CD4-positive, alpha-beta T cell treated with Interleukin-4 for 1 hour (primary cell): ENCODE measurements at regions not wholly inside any gene's neighbourhood (a gene's known extent, or its start where the extent isn't known, plus 50 kb on each side); places are given as distances from the start of the nearest gene placed in this dataset.
"Not testable (repeated sequence)": the region's sequence is repeated elsewhere in the genome, so short reads cannot be mapped to it uniquely, and the experiment has no call there.

Source experiments
- DNase-seq, 2 donors: peaks; one replicate each; pipeline ENCODE4 v3.0.0-alpha.2; 2020 to 2022

GRCh38 chr20:40634891-40635290, 54.1 kb downstream of the MAFB start:
- no peak for DNase-seq

GRCh38 chr20:40633123-40633850, 55.7 kb downstream of the MAFB start:
- no peak for DNase-seq

- DNase-seq = no peak
Observed at GRCh38 chr20:40632346-40632976, 56.6 kb downstream of the MAFB start.

GRCh38 chr20:40631119-40631631, 57.9 kb downstream of the MAFB start:
- DNase-seq = no peak

- no peak for DNase-seq
Observed at GRCh38 chr20:40630713-40631112, 58.3 kb downstream of the MAFB start.

GRCh38 chr20:40630099-40630498, 58.9 kb downstream of the MAFB start:
- DNase-seq = no peak

- DNase-seq = no peak
Observed at GRCh38 chr20:40628877-40629276, 60.2 kb downstream of the MAFB start.

- DNase-seq = not testable (repeated sequence)
Observed at GRCh38 chr20:40619053-40619452, 70.0 kb downstream of the MAFB start.

- no peak for DNase-seq
Observed at GRCh38 chr20:40617594-40617993, 71.4 kb downstream of the MAFB start.

GRCh38 chr20:40612837-40613236, 76.2 kb downstream of the MAFB start:
- no peak for DNase-seq

GRCh38 chr20:40612247-40612646, 76.8 kb downstream of the MAFB start:
- DNase-seq = no peak

- no peak for DNase-seq
Observed at GRCh38 chr20:40610730-40611129, 78.3 kb downstream of the MAFB start.

GRCh38 chr20:40607927-40608326, 81.1 kb downstream of the MAFB start:
- DNase-seq = no peak

- no peak for DNase-seq
Observed at GRCh38 chr20:40606660-40607059, 82.4 kb downstream of the MAFB start.

GRCh38 chr20:40606237-40606636, 82.8 kb downstream of the MAFB start:
- no peak for DNase-seq

- DNase-seq = no peak
Observed at GRCh38 chr20:40604416-40604815, 84.6 kb downstream of the MAFB start.

- DNase-seq = no peak
Observed at GRCh38 chr20:40603057-40603651, 85.9 kb downstream of the MAFB start.

- no peak for DNase-seq
Observed at GRCh38 chr20:40602381-40602780, 86.7 kb downstream of the MAFB start.

- DNase-seq = no peak
Observed at GRCh38 chr20:40600441-40601219, 88.4 kb downstream of the MAFB start.

GRCh38 chr20:40599987-40600386, 89.0 kb downstream of the MAFB start:
- DNase-seq = no peak

GRCh38 chr20:40592941-40593340, 96.1 kb downstream of the MAFB start:
- no peak for DNase-seq

GRCh38 chr20:40591536-40591935, 97.5 kb downstream of the MAFB start:
- DNase-seq = no peak

GRCh38 chr20:40591119-40591518, 97.9 kb downstream of the MAFB start:
- DNase-seq = no peak
